ENCODE measurements at regions not wholly inside any gene's neighbourhood (a gene's known extent, or its start where the extent isn't known, plus 50 kb on each side); places are given as distances from the start of the nearest gene placed in this dataset.

DNA sequence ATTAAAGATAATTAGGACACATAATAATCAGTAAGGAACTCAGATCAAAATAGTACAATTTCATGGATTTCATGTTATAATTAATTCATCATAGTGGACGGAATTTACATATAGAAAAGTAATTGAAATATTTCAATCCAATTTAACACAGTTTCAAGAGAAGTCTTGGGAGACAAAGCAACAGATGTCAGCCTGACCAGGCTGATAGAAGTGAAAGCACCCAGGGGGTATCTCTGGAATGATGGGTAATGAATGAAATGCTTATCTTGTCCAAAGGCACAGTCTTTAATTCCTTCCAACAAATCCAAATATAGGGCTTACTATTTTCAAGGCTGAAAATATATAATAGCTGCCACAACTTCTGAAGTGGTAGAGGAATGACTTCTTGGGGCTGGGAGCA lies 629.3 kb upstream of the RGMB start:
- H3K4me1 ChIP-seq: no peaks in the 10 kb centered on the region
- H3K27ac ChIP-seq: no peak overlapping the region
- WGBS, 2 donors: 80 to 85% methylated on average over 1 of the region's 1 CpG
- H3K4me3 ChIP-seq: no peak overlapping the region
- peaks cover 0 to 31% (median 0%) of the 10 kb centered on the region in 11 donors for H3K9me3 ChIP-seq
- DNase-seq (no peak), ATAC-seq (no peak)
- TF ChIP-seq, protein P1, sequence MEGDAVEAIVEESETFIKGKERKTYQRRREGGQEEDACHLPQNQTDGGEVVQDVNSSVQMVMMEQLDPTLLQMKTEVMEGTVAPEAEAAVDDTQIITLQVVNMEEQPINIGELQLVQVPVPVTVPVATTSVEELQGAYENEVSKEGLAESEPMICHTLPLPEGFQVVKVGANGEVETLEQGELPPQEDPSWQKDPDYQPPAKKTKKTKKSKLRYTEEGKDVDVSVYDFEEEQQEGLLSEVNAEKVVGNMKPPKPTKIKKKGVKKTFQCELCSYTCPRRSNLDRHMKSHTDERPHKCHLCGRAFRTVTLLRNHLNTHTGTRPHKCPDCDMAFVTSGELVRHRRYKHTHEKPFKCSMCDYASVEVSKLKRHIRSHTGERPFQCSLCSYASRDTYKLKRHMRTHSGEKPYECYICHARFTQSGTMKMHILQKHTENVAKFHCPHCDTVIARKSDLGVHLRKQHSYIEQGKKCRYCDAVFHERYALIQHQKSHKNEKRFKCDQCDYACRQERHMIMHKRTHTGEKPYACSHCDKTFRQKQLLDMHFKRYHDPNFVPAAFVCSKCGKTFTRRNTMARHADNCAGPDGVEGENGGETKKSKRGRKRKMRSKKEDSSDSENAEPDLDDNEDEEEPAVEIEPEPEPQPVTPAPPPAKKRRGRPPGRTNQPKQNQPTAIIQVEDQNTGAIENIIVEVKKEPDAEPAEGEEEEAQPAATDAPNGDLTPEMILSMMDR (IDR thresholded peaks at IDR 0.05): no peak
- intact Hi-C loops (cut with DNase I): no loop called here
- no peaks in the 10 kb centered on the region for H3K27me3 ChIP-seq
- no peaks in the 10 kb centered on the region for H3K36me3 ChIP-seq

GRCh38 chr5:98144710-98145109 lies 628.8 kb upstream of the RGMB start:
- H3K9me3 ChIP-seq: peaks cover 0 to 28% (median 0%) of the 10 kb centered on the region in 11 donors
- TF ChIP-seq, protein P1 (IDR thresholded peaks at IDR 0.05): no peak
- intact Hi-C loops (cut with DNase I): no loop called here
- no peak overlapping the region for H3K27ac ChIP-seq
- 74 to 80% methylated on average over 2 of the region's 2 CpGs for WGBS, 2 donors
- no peaks in the 10 kb centered on the region for H3K4me1 ChIP-seq
- H3K4me3 ChIP-seq: no peak overlapping the region
- ATAC-seq: no peak
- H3K36me3 ChIP-seq: no peaks in the 10 kb centered on the region
- no peaks in the 10 kb centered on the region for H3K27me3 ChIP-seq
- DNase-seq: no peak

- Histone ChIP-seq H3K36me3 (no peaks in the 10 kb centered on the region), H3K4me3 (no peak overlapping the region), H3K9me3 (peaks cover 0 to 3% (median 0%) of the 10 kb centered on the region in 11 donors), H3K27ac (no peak overlapping the region), H3K4me1 (no peaks in the 10 kb centered on the region), H3K27me3 (no peaks in the 10 kb centered on the region)
- WGBS, 2 donors: 62 to 64% methylated on average over 4 of the region's 4 CpGs
- intact Hi-C loops (cut with DNase I): no loop called here
- TF ChIP-seq, protein P1 (IDR thresholded peaks at IDR 0.05): no peak
- ATAC-seq (no peak), DNase-seq (no peak)
These were observed 616.1 kb upstream of the RGMB start for GRCh38 chr5:98157368-98157767.

- 90 to 91% methylated on average over 6 of the region's 6 CpGs for WGBS, 2 donors
These were observed 615.0 kb upstream of the RGMB start for GRCh38 chr5:98158440-98158839.

More at GRCh38 chr5:98158440-98158839, 615.0 kb upstream of the RGMB start:
- Histone ChIP-seq H3K27ac (no peak overlapping the region), H3K4me1 (no peaks in the 10 kb centered on the region), H3K9me3 (peaks cover 0 to 4% (median 0%) of the 10 kb centered on the region in 11 donors), H3K36me3 (no peaks in the 10 kb centered on the region), H3K27me3 (no peaks in the 10 kb centered on the region), H3K4me3 (no peak overlapping the region)
- ATAC-seq: no peak
- intact Hi-C loops (cut with DNase I): no loop called here
- TF ChIP-seq, protein P1 (IDR thresholded peaks at IDR 0.05): no peak
- DNase-seq: no peak
